Vagina (tissue), 2 donors: ENCODE measurements at regions not wholly inside any gene's neighbourhood (a gene's known extent, or its start where the extent isn't known, plus 50 kb on each side); places are given as distances from the start of the nearest gene placed in this dataset.

Experiments used
- POLR2A ChIP-seq, 2 donors: fragments of 450-650 bp; IDR thresholded peaks; one replicate each; pipeline ENCODE4 v1.6.1; 2017; ENCODE audit warnings: antibody characterized with exemption in 2 of 2, mild to moderate bottlenecking in 2 of 2, moderate library complexity in 2 of 2
- POLR2AphosphoS5 ChIP-seq, 2 donors: sonication (generic); formaldehyde crosslinking; IDR thresholded peaks; one replicate each; pipeline ENCODE4 v1.9.0; 2017; ENCODE audit warnings: antibody characterized with exemption in 2 of 2, mild to moderate bottlenecking in 2 of 2, low read depth in 1 of 2; ENCODE audit not compliant: insufficient read depth in 1 of 2
- TF ChIP-seq, protein P1 (sequence below), 3 experiments: fragments of 450-650 bp in 2 of 3; fragments of 200-600 bp in 1 of 3; sonication (generic) in 1 of 3; IDR thresholded peaks; one replicate each; pipeline ENCODE4 v1.5.1; 2017 to 2019; ENCODE audit warnings: antibody characterized with exemption in 3 of 3, mild to moderate bottlenecking in 2 of 3, moderate library complexity in 2 of 3

GRCh38 chr9:1210954-1211353 lies 160.8 kb downstream of the DMRT2 start:
- TF ChIP-seq POLR2A (IDR thresholded peaks at IDR 0.05) (no peak), POLR2AphosphoS5 (IDR thresholded peaks at IDR 0.05; ENCODE audit: insufficient read depth in 1 of 2, low read depth in 1 of 2) (no peak)
- TF ChIP-seq, protein P1, sequence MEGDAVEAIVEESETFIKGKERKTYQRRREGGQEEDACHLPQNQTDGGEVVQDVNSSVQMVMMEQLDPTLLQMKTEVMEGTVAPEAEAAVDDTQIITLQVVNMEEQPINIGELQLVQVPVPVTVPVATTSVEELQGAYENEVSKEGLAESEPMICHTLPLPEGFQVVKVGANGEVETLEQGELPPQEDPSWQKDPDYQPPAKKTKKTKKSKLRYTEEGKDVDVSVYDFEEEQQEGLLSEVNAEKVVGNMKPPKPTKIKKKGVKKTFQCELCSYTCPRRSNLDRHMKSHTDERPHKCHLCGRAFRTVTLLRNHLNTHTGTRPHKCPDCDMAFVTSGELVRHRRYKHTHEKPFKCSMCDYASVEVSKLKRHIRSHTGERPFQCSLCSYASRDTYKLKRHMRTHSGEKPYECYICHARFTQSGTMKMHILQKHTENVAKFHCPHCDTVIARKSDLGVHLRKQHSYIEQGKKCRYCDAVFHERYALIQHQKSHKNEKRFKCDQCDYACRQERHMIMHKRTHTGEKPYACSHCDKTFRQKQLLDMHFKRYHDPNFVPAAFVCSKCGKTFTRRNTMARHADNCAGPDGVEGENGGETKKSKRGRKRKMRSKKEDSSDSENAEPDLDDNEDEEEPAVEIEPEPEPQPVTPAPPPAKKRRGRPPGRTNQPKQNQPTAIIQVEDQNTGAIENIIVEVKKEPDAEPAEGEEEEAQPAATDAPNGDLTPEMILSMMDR (IDR thresholded peaks at IDR 0.05), result no peak
